Prostate gland (tissue), 2 donors: ENCODE measurements at regions not wholly inside any gene's neighbourhood (a gene's known extent, or its start where the extent isn't known, plus 50 kb on each side); places are given as distances from the start of the nearest gene placed in this dataset.

Experiments
- POLR2AphosphoS5 ChIP-seq: sonication (generic); formaldehyde crosslinking; IDR thresholded peaks from one replicate; pipeline ENCODE4 v1.6.1; 2017; ENCODE audit warnings: antibody characterized with exemption
- TF ChIP-seq, protein P1 (sequence below), 4 experiments: fragments of 200-600 bp in 2 of 4; fragments of 450-650 bp in 2 of 4; sonication (generic) in 2 of 4; IDR thresholded peaks; 1 replicate in 3 of 4; 2 replicates in 1 of 4; pipeline ENCODE4 v1.5.1; 2016 to 2019; ENCODE audit warnings: antibody characterized with exemption in 4 of 4, mild to moderate bottlenecking in 2 of 4, moderate library complexity in 2 of 4

DNA sequence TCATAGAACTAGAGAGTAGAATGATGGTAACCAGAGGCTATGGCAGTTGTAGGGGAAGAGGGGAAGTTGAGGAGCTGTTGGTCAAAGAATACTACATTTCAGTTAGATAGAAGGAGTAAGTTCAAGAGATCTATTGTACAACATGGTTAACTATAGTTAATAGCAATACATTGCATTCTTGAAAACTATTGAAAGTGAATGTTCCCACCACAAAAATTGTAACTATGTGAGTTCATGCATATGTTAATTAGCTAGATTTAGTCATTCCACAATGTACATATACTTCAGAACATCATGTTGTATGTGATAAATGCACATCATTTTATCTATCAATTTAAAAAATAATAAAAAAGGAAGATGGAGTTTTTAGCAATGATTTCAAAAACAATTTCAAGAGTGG, 125.3 kb upstream of the IL15 start:
- TF ChIP-seq, protein P1, sequence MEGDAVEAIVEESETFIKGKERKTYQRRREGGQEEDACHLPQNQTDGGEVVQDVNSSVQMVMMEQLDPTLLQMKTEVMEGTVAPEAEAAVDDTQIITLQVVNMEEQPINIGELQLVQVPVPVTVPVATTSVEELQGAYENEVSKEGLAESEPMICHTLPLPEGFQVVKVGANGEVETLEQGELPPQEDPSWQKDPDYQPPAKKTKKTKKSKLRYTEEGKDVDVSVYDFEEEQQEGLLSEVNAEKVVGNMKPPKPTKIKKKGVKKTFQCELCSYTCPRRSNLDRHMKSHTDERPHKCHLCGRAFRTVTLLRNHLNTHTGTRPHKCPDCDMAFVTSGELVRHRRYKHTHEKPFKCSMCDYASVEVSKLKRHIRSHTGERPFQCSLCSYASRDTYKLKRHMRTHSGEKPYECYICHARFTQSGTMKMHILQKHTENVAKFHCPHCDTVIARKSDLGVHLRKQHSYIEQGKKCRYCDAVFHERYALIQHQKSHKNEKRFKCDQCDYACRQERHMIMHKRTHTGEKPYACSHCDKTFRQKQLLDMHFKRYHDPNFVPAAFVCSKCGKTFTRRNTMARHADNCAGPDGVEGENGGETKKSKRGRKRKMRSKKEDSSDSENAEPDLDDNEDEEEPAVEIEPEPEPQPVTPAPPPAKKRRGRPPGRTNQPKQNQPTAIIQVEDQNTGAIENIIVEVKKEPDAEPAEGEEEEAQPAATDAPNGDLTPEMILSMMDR (IDR thresholded peaks at IDR 0.05): no peak
- TF ChIP-seq POLR2AphosphoS5: no peak
